ENCODE measurements at regions not wholly inside any gene's neighbourhood (a gene's known extent, or its start where the extent isn't known, plus 50 kb on each side); places are given as distances from the start of the nearest gene placed in this dataset.

GRCh38 chr16:72442385-72443158 is 270.6 kb upstream of the PMFBP1 start:
- peaks cover 3% of the 10 kb centered on the region for H3K9me3 ChIP-seq
- intact Hi-C loops (cut with DNase I), result no loop called here

DNA sequence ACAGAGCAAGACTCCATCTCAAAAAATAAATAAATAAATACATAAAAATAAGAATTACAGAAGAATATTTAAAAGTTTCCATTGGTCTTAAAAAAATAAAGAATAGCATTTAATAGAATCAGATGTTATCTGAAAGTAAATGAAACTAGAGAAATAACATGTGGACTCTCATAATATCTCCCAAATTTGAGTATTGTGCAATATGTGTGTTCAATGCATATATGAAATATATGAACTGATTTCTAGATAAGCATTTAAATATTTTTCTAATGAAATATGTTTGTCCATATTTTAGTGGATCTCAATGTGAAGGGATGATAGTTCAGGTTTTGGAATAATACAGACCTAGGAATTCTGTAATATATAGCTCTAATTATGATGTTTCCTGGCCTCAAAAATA is 265.9 kb upstream of the PMFBP1 start:
- TF ChIP-seq CTCF (IDR thresholded peaks at IDR 0.05), result no peak
- H3K36me3 ChIP-seq (ENCODE audit: insufficient read depth in 1 of 2, low read depth in 1 of 2), result no peaks in the 10 kb centered on the region
- H3K9me3 ChIP-seq, result peaks cover 11% of the 10 kb centered on the region
- ATAC-seq (no peak), DNase-seq (no peak)
- intact Hi-C loops (cut with DNase I), result no loop called here
- H3K27ac ChIP-seq, result no peak overlapping the region
- no peaks in the 10 kb centered on the region for H3K27me3 ChIP-seq (ENCODE audit: insufficient read depth in 3 of 3, low read length in 2 of 3)
- H3K4me3 ChIP-seq, result no peak overlapping the region
- H3K4me1 ChIP-seq, result no peaks in the 10 kb centered on the region

More at GRCh38 chr16:72442385-72443158, 270.6 kb upstream of the PMFBP1 start:
- TF ChIP-seq CTCF (IDR thresholded peaks at IDR 0.05), result no peak
- Histone ChIP-seq H3K27ac (no peak overlapping the region), H3K4me1 (no peaks in the 10 kb centered on the region), H3K36me3 (ENCODE audit: insufficient read depth in 1 of 2, low read depth in 1 of 2) (no peaks in the 10 kb centered on the region), H3K4me3 (no peak overlapping the region), H3K27me3 (ENCODE audit: insufficient read depth in 3 of 3, low read length in 2 of 3) (no peaks in the 10 kb centered on the region)
- DNase-seq, result no peak
- no peak for ATAC-seq
- 90 to 96% (median 94%) methylated on average over 5 of the region's 5 CpGs for WGBS, 3 donors

- H3K9me3 ChIP-seq, result peaks cover 11% of the 10 kb centered on the region
- H3K27me3 ChIP-seq (ENCODE audit: insufficient read depth in 3 of 3, low read length in 2 of 3), result no peaks in the 10 kb centered on the region
- H3K4me1 ChIP-seq, result no peaks in the 10 kb centered on the region
- TF ChIP-seq CTCF (IDR thresholded peaks at IDR 0.05), result no peak
- no peaks in the 10 kb centered on the region for H3K36me3 ChIP-seq (ENCODE audit: insufficient read depth in 1 of 2, low read depth in 1 of 2)
- WGBS, 3 donors, result 92 to 95% (median 93%) methylated on average over 2 of the region's 2 CpGs
- DNase-seq (no peak), ATAC-seq (no peak)
- no peak overlapping the region for H3K27ac ChIP-seq
- intact Hi-C loops (cut with DNase I), result no loop called here
- no peak overlapping the region for H3K4me3 ChIP-seq
Measured at GRCh38 chr16:72434159-72434558, 262.2 kb upstream of the PMFBP1 start.

DNA sequence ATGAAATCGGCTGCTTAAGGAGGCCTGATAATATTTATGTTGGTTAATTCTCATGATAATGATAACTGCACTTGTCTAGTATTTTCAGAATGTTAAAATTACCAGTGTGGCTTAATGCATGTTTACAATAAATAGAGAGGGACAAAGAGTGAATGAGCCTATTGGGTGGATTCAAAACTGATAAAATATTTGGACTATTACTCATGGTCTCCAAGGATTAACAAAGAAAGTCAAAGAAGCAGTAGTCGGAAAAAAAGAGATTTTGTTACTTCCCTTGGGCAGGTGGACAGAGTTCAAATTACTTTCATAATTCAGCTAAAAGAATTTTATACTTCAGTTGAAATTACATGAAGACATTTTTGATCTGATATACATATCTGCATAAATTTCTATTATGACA is 258.2 kb upstream of the PMFBP1 start:
- Histone ChIP-seq H3K9me3 (peaks cover 11% of the 10 kb centered on the region), H3K36me3 (ENCODE audit: insufficient read depth in 1 of 2, low read depth in 1 of 2) (no peaks in the 10 kb centered on the region), H3K27ac (no peak overlapping the region), H3K4me3 (no peak overlapping the region), H3K4me1 (no peaks in the 10 kb centered on the region), H3K27me3 (ENCODE audit: insufficient read depth in 3 of 3, low read length in 2 of 3) (no peaks in the 10 kb centered on the region)
- DNase-seq (no peak), ATAC-seq (no peak)
- 63 to 66% (median 63%) methylated on average over 2 of the region's 2 CpGs for WGBS, 3 donors
- TF ChIP-seq CTCF (IDR thresholded peaks at IDR 0.05), result no peak
- intact Hi-C loops (cut with DNase I), result no loop called here

GRCh38 chr16:72429671-72430081 is 257.7 kb upstream of the PMFBP1 start:
- intact Hi-C loops (cut with DNase I), result no loop called here
- Histone ChIP-seq H3K9me3 (peaks cover 9% of the 10 kb centered on the region), H3K4me3 (no peak overlapping the region), H3K4me1 (no peaks in the 10 kb centered on the region), H3K27me3 (ENCODE audit: insufficient read depth in 3 of 3, low read length in 2 of 3) (no peaks in the 10 kb centered on the region), H3K36me3 (ENCODE audit: insufficient read depth in 1 of 2, low read depth in 1 of 2) (no peaks in the 10 kb centered on the region), H3K27ac (no peak overlapping the region)
- 72 to 80% (median 74%) methylated on average over 5 of the region's 5 CpGs for WGBS, 3 donors
- no peak for TF ChIP-seq CTCF (IDR thresholded peaks at IDR 0.05)
- ATAC-seq (no peak), DNase-seq (no peak)
